UCSD-AML1 (cell line): ENCODE measurements at regions not wholly inside any gene's neighbourhood (a gene's known extent, or its start where the extent isn't known, plus 50 kb on each side); places are given as distances from the start of the nearest gene placed in this dataset.
"Not testable (repeated sequence)": the region's sequence is repeated elsewhere in the genome, so short reads cannot be mapped to it uniquely, and the experiment has no call there.

Experiments
- DNase-seq: peaks from one replicate; lab custom pipeline; 2025; ENCODE audit not compliant: unreplicated experiment; lab: John Stamatoyannopoulos, UW

DNA sequence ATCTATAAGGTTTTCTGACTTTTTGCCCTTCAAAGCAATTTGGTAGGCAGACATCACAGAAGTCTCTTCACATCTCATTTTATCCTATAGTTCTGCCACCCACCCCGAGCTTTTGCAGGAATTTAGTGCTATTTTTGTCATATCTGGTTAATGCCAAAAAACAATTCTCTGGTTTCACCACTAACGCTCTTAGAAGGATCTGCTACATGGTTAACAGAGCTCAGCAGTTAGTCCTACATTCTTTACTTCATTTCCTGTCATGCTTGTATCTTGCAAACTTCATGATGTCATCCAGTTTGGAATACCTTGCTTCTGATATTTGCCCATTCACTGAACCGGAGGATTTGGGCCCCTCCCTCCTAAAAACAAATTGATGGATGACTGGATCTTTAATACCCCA lies 116.8 kb upstream of the SERPINE2 start:
- DNase-seq: no peak

DNA sequence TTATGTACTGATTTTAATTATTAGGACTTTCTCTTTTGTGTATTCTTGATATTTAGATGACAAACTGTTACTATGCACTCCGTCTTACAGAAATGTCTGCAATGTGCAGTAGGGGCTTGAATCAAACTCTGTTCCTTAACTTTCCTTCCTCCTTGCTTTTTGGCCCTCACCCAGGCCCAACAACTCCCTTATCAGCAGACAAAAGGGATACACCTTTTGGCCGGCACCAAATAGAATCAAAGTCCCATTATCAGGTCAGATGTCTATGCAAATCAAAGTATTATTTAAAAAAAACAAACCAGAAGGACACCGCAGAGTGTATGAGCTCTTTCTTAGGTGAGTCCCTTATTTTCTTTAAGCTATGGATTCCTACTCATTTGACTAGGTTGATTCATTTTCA lies 116.3 kb upstream of the SERPINE2 start:
- DNase-seq: no peak

DNA sequence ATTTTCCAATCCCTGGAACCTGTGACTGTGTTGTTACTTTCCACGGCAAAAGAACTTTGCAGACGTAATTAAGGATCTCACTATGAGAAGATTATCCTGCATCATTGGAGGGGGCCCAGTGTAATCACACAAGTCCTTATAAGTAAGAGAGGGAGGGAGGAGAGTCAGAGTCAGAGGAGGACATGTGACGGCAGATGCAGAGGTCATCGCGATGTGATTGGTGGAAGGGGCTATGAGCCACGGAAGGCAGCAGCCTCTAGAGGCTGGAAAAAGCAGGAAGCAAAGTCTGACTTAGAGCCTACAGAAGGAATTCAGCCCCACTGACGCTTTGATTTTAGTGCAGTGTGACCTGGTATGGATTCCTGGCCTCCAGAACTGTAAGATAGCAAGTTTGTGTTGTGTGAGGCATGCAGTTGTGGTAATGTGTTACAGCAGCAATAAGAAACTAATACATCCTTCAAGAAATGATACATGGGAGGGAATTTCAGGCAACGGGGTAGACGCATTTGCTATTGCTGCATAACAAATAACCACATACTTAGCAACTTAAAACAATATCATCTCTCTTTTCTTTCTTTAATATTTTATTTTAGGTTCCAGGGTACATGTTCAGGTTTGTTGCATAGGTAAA lies 112.7 kb upstream of the SERPINE2 start:
- no peak for DNase-seq

DNA sequence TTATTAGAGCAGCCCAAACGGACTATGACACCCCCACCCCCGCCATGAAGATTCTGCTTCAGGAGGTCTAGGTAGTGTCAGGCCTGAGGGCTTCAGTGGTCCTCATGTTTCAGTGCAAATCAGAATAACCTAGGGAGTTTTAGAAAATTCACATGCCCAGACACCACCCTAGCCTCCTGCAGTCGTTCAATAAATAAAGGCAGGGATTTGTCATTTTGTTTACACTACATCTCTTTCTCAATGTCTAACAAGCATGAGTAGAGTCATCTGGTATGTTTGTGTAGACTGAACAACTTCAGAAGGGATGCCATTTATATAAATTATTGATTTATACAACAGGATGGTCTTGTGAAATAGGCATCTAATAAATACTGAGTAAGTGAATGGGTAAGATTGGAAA lies 112.1 kb upstream of the SERPINE2 start:
- no peak for DNase-seq

DNA sequence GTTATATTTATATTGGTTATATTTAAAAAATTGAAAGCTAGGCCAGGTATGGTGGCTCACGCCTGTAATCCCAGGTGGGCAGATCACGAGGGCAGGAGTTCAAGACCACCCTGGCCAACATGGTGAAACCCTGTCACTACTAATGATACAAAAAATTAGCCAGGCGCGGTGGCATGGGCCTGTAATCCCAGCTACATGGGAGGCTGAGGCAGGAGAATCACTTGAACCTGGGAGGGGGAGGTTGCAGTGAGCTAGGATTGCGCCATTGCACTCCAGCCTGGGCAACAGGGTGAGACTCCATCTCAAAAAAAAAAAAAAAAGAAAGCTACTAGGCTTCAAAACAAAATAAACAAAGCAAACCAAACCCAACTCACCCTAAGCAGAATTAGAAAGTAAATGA lies 109.0 kb upstream of the SERPINE2 start:
- not testable (repeated sequence) for DNase-seq

DNA sequence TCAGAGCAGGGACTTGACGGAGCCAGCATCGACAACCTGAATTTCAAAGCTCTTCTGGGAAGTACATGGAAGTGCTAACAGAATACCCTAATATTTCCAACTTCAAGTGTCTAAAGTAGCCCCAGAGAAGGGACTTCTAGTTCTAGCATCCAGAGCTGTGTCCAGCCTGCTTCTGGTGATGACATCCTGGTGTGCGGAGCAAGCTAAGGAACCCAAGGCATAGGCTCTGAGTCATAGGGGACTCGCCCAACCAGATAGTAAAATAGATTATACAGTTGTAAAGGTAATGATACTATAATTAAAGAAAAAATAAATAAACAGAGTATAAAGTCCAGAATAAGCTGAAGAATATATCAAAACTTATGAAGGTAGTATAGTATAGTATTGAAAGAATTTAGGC lies 108.1 kb upstream of the SERPINE2 start:
- no peak for DNase-seq

DNA sequence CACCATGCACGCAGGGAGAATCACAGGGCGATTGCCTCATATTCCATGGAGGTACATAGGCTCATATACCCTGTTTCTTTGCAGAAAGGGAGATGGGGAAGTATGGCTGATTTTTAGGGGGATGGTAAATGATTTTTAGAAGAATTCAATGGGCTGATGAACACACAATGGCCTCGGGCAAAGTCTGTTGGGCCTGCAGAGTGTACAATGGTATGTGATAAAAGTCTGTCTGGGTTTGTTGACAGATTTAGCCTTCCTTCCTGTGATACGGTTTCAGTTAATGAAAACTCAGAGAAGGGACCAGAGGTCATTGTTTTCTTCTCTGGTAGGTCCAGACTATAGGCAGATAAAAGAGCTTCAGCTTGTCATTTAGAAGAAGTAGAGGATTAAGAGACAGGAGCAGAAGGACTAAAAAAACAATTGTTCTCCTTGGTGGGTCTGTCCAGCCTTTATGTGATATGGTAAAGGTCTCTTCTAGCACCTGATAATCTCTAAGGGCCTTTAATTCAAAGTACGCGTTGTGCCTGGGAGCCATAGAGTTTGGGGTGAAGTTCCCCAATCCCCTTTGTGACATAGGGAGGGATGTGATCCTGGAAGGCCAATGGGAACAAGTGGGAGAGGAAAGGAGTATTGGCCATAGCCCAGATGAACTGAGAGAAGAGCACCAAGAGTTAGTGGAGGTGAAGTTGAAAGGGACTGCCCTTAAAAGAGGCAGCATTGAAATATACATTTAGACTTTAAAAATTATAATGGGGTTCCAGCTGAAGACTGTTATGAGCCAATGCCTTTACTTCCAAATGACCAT lies 107.5 kb upstream of the SERPINE2 start:
- DNase-seq: no peak

DNA sequence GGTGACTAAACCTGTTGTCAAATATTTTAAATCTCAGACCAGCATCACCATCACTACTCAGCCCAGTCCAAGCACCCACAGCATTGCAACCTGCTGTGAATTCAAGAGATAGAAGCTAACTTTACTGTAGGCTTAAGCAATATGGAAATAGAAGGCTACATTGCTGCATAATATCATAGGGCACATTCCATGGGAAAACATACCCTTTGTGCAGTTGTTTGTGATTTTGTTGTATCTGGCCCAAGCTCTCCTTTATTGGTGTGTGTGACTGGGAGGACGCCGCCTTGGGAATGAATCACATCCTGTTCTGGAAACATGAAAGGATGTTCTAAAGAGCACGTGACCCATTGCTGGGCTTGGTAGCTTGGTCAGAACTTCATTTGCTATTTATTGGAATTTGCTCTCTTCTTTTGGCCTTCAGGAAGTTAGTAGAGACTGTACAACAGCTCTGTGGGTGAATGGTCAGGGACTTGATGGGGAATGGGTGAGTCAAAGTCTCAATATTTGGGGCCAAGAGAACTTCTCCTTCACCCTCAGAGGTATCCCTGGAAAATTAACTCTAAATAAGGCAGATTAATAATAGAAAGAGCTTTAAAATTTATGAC lies 106.8 kb upstream of the SERPINE2 start:
- DNase-seq: no peak

DNA sequence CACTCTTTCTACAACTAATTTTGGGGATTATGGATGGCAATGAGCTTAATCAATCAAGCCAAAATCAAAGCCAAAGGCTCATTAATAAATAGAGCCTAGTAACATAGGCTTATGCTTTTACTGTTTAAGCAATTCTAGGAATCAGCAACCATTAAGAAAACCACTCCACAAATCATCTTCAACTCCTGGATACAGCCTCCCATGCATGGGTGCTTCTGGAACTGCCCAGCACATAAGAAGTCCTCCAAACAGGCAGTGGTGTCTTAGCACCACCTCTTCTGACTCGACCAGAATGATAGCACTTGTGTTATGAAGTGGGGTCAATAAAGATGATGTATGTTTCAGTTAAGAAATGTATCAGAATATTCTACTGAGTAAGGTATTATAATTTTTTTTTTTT lies 104.4 kb upstream of the SERPINE2 start:
- DNase-seq: no peak

DNA sequence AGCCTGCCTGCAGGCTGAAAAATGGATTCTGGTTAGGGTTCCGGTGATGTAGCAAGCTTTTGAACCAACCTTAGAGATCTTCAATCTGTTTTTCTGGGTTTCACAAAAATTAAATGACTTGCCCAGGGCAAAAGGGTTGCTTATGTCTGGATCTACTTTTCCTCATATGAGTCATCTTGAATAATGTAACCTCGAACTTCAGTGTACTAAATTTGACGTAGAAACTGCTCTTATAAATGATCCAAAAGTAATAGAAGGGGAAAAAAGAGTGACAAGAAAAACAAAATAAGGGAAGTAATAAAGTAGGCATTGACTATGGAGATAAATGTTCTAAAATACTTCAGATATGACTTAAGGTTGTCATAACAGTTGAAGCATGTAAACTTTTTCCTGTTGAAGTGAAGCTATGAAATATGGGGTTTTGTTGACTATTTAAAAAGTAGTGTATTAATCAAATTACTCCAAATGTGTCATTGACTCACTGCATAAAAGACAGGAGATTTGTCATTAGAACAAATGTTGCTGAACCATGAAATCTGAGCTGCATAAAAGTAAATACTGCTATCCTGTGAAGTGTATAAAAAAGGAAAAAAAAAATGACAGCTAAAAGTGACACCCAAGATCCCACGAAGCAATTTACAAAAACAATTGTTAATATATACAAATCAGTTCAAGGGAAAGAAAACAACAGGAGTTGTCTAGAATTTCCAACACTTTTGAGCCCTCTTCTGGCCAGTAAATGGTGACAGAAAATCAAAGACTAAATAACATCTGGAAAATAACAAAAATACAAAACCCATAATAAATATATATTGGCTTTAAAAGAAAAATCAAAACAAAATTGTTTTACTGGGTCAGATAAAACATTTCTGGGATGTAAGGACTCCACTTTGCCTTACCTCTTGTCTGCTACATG lies 103.6 kb upstream of the SERPINE2 start:
- no peak for DNase-seq

DNA sequence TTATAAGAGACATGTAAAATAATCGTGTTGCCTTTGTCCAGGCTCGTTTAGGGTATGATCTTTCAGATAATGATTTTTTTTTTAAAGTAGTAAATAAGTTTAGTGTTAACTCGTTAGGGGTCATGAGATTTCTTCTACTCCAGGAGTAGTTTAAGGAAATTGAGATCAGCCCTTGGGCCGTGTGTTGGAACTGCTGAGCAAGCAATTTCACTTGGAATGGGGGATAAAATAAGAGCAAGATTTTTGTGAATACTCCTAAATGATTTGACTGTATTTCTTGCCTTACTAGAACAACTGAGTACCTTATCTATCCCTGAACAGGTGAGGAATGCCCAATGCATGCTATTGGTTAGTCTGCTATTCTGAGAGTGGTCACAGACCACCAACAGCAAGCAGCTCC lies 102.2 kb upstream of the SERPINE2 start:
- DNase-seq: no peak

DNA sequence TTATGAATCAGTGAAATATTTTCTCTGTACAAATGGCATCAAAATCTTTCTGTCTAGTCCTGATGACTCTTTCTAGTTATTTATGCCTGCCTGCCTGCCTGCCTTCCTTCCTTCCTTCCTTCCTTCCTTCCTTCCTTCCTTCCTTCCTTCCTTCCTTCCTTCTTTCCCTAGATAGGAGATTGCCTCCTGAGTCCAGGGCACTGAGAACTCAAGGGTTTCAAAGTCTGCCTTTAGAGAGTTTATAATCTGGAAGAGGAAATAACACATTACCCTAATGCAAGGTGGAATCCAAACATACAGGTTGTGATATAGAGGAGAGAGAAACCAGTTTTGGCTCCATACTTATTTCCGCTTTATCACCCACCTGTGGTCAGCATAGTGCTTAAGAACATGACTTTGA lies 98.1 kb upstream of the SERPINE2 start:
- no peak for DNase-seq

DNA sequence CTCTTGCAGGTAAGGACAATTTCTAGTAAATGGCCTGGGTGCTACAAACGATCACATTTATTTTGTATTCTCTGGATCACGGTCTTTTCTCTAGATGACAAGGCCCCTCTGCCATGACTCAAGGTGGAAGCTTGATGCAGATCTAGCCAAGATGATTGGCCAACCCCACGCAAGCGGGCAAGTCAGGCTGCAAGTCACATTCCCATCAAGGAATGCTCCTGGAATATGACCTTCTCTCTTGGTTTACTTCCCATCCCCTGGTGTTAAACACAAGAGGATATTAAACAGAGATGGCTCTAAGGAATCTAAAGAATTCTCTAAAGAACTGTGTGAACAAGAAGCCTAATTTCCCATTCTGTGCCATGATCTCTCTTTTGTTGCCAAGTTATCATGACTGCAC lies 97.3 kb upstream of the SERPINE2 start:
- no peak for DNase-seq

DNA sequence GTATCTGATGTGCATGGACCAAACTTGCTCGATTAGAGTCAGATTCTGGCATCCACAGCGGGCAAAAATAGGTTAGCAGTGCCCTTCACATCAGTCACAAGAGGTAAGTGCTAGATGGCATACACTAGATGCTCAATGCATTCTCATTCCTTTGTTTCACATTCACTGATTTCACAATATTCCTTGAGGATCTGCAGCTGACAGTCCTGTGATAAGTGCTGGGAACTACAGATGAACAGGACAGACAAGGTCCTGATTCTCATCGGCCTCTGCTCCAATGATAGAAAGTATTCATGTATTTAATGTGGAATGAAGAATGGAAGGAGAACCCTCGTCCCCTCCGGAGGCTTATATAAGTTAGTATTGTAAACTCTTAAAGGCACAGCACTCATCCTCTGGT lies 96.8 kb upstream of the SERPINE2 start:
- no peak for DNase-seq

DNA sequence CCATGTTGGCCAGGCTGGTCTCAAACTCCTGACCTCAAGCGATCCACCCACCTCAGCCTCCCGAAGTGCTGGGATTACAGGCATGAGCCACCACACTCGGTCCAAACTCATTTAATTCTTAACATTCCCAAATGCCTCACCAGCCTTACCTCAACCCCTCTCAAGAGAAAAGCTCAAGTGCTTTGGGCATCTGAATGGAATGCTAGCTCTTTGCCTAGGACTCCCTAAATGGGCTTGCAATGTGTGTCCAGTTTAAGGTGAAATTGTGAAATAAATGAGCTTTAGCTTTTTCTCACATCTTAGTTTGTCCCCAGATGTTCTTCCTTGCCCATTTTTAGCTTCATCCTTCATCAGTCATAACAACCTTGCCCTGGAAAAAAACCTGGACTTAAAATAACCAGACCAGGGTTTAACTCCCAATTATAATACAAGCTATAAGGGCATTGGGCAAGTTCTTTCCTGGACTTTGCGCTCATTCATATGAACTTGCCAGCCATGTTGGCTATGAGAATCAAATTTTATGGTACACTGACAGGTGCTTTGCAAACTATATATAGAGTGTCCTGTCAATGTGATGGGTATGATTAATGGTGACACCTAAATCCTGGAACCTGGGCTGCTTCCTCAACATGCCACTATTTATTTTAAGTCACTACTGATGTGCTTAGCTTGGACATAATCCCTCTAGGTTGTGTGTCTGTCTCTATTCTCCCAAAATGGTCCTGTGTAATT lies 95.1 kb upstream of the SERPINE2 start:
- DNase-seq: no peak

DNA sequence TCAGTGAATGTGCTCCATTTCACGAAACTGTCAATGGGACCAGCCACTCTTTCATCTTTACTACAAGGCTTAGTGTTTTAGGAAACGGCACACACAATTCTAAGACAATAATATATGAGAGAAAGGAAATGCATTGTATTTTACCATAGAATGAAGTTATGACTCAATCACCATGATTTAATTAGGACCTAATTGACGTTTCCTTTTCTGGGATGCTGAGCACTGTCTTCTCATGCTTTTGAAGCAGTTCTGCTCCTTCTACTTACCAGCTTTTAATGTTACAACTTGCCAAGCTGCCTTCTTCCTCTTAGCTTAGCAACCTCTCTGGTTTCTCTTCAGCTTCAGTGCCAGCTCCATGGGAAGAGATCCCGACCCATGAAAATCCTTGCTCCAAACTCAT lies 94.3 kb upstream of the SERPINE2 start:
- DNase-seq: no peak

DNA sequence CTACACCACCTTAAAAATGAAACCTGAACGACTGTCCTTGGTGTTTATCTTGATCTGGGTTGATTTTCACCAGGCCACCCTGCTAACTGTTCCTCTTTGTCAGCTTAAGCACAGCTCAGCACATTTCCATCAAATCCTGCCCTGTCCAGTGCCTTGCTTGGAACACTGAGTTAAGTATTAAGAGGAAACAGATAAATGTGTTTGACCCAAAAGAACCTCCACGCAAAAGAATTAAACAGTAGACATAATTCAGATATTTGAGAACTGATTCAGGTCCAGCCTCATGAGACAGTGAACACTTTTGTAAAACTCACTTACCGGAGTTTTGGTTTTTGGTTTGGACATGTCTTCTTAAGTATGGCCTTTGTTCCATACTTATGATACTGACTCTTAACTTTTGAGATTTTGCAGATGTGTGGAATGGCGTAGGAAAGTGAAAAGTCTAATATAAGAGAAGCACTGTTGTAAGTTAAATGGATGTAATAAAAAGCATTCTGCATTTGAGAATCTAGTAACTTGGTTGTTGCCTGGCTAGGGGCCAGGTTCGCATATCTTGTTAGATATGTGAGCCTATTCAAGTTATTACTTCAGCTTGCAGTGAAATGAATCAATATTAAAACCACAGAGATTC lies 88.9 kb upstream of the SERPINE2 start:
- DNase-seq: no peak

DNA sequence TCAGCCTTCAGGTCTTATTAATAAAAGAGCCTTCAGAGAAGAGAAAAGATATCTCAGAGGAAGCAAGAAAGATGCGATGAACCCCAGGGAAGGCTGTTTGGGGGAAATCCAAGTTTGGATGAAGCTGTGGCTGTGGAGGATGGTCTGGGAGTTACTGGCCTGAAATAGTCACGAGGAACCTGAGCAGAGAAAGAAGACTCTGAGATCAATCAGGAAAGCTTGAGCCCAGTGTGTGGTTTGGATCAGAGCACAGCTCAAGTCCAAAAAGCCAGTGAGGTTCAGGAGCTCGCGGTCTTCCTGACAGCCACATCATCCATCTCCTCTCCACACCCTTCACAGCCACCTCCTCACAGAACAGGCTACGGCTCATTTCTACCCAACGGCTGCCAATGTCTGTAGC lies 87.4 kb upstream of the SERPINE2 start:
- DNase-seq: no peak

DNA sequence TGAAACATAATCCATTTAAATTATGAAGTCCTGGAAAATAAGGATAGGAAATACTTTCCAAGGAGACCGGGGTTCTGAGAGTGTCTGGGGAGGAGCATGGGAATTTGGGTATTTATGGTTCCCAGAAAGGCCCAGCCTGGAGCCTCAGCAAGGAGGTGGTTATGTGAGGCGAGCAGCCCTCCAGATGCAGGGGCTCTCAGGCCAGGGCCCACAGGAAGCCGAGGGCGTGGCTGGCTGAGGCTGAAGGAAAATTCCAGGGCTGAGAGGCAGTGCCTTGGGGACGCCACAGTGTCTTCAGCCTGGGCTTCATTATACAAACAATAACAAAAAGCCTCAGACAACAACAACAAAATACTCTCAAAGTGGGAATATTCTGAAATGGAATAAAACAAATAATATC lies 86.9 kb upstream of the SERPINE2 start:
- DNase-seq: no peak

DNA sequence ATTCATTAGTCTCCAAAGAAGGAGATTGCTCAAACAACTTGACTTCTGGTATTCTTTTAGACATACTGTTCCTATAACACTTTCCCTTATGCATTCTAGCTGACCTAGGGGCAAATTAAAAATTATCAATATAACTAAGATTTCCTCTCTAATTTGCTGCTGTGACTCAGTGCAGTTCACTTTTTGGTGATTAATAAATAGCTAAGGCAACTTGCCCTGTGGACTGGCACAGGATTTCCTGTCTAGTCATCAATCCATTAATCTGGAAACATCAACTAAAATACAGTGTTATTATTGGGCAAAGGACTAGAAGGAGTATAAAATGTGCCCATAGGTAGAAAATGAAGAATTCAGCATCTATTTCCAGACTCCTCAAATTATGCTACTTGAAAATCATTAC lies 83.5 kb upstream of the SERPINE2 start:
- DNase-seq: no peak
